ENCODE measurements at regions not wholly inside any gene's neighbourhood (a gene's known extent, or its start where the extent isn't known, plus 50 kb on each side); places are given as distances from the start of the nearest gene placed in this dataset.
A peak's percentile ranks its signal among the peaks of the same experiment; 100 is the strongest.

- peak in 1 of 2 experiments; percentile 43 for DNase-seq (ENCODE audit: low read depth in 1 of 2, low spot score in 1 of 2)
- Histone ChIP-seq H3K4me3 (replicated peaks; ENCODE audit: insufficient read depth, low read length) (no peak overlapping the region), H3K27me3 (ENCODE audit: insufficient read depth, poor library complexity, severe bottlenecking) (no peaks in the 10 kb centered on the region), H3K27ac (replicated peaks) (peak overlapping the region; percentile 88)
- TF ChIP-seq CTCF (IDR thresholded peaks at IDR 0.05; ENCODE audit: insufficient read depth, low read length) (no peak), GABPA (IDR thresholded peaks at IDR 0.05; ENCODE audit: low read depth) (peak; percentile 64), POLR2AphosphoS5 (IDR thresholded peaks at IDR 0.05; ENCODE audit: low read depth) (no peak), SPI1 (IDR thresholded peaks at IDR 0.05; ENCODE audit: borderline replicate concordance, low read depth) (peak; percentile 90), REST (IDR thresholded peaks at IDR 0.05; ENCODE audit: insufficient replicate concordance, low read depth) (no peak)
Measured at GRCh38 chr12:40525054-40525453, 167.2 kb upstream of the CNTN1 start.

GRCh38 chr12:40534828-40535227 lies 157.4 kb upstream of the CNTN1 start:
- no peak for DNase-seq (ENCODE audit: low read depth in 1 of 2, low spot score in 1 of 2)

GRCh38 chr12:40551466-40551865 lies 140.8 kb upstream of the CNTN1 start:
- H3K27ac ChIP-seq (replicated peaks) = no peak overlapping the region
- DNase-seq (ENCODE audit: low read depth in 1 of 2, low spot score in 1 of 2) = no peak
- H3K4me3 ChIP-seq (replicated peaks; ENCODE audit: insufficient read depth, low read length) = no peak overlapping the region
- no peaks in the 10 kb centered on the region for H3K27me3 ChIP-seq (ENCODE audit: insufficient read depth, poor library complexity, severe bottlenecking)
- no peak for TF ChIP-seq SPI1 (IDR thresholded peaks at IDR 0.05; ENCODE audit: borderline replicate concordance, low read depth)
- TF ChIP-seq REST (IDR thresholded peaks at IDR 0.05; ENCODE audit: insufficient replicate concordance, low read depth) = no peak
- TF ChIP-seq POLR2AphosphoS5 (IDR thresholded peaks at IDR 0.05; ENCODE audit: low read depth) = no peak
- no peak for TF ChIP-seq GABPA (IDR thresholded peaks at IDR 0.05; ENCODE audit: low read depth)
- TF ChIP-seq CTCF (IDR thresholded peaks at IDR 0.05; ENCODE audit: insufficient read depth, low read length) = no peak

More at GRCh38 chr12:40534828-40535227, 157.4 kb upstream of the CNTN1 start:
- TF ChIP-seq POLR2AphosphoS5 (IDR thresholded peaks at IDR 0.05; ENCODE audit: low read depth) = no peak
- no peak for TF ChIP-seq GABPA (IDR thresholded peaks at IDR 0.05; ENCODE audit: low read depth)
- TF ChIP-seq CTCF (IDR thresholded peaks at IDR 0.05; ENCODE audit: insufficient read depth, low read length) = no peak
- no peak for TF ChIP-seq SPI1 (IDR thresholded peaks at IDR 0.05; ENCODE audit: borderline replicate concordance, low read depth)
- no peak for TF ChIP-seq REST (IDR thresholded peaks at IDR 0.05; ENCODE audit: insufficient replicate concordance, low read depth)
- Histone ChIP-seq H3K27ac (replicated peaks) (no peak overlapping the region), H3K27me3 (ENCODE audit: insufficient read depth, poor library complexity, severe bottlenecking) (no peaks in the 10 kb centered on the region), H3K4me3 (replicated peaks; ENCODE audit: insufficient read depth, low read length) (no peak overlapping the region)

Measured in HL-60 (cell line).